ENCODE measurements at regions not wholly inside any gene's neighbourhood (a gene's known extent, or its start where the extent isn't known, plus 50 kb on each side); places are given as distances from the start of the nearest gene placed in this dataset.

- DNase-seq, result no peak
Measured at GRCh38 chr2:21543630-21544029, 419.9 kb downstream of the TDRD15 start.

GRCh38 chr2:21544392-21544791 lies 420.6 kb downstream of the TDRD15 start:
- no peak for DNase-seq

- no peak for DNase-seq
Measured at GRCh38 chr2:21552981-21553380, 429.2 kb downstream of the TDRD15 start.

- DNase-seq, result no peak
Measured at GRCh38 chr2:21559351-21559750, 435.6 kb downstream of the TDRD15 start.

GRCh38 chr2:21561965-21562364 lies 438.2 kb downstream of the TDRD15 start:
- DNase-seq, result no peak

GRCh38 chr2:21567395-21567794 lies 443.6 kb downstream of the TDRD15 start:
- DNase-seq, result no peak

- no peak for DNase-seq
Measured at GRCh38 chr2:21571686-21572085, 447.9 kb downstream of the TDRD15 start.

GRCh38 chr2:21580391-21580790 lies 456.6 kb downstream of the TDRD15 start:
- DNase-seq, result no peak

GRCh38 chr2:21585881-21586280 lies 462.1 kb downstream of the TDRD15 start:
- no peak for DNase-seq

GRCh38 chr2:21590026-21590690 lies 466.4 kb downstream of the TDRD15 start:
- DNase-seq, result no peak

GRCh38 chr2:21591926-21592325 lies 468.2 kb downstream of the TDRD15 start:
- DNase-seq, result no peak

GRCh38 chr2:21599417-21599816 lies 475.6 kb downstream of the TDRD15 start:
- DNase-seq, result no peak

GRCh38 chr2:21602789-21603188 lies 479.0 kb downstream of the TDRD15 start:
- DNase-seq, result no peak

GRCh38 chr2:21607572-21607971 lies 483.8 kb downstream of the TDRD15 start:
- DNase-seq, result no peak

- no peak for DNase-seq
Measured at GRCh38 chr2:21610304-21610703, 486.5 kb downstream of the TDRD15 start.

- no peak for DNase-seq
Measured at GRCh38 chr2:21617885-21618434, 494.2 kb downstream of the TDRD15 start.

- DNase-seq, result no peak
Measured at GRCh38 chr2:21620771-21621170, 497.0 kb downstream of the TDRD15 start.

- DNase-seq, result no peak
Measured at GRCh38 chr2:21627938-21628337, 504.2 kb downstream of the TDRD15 start.

GRCh38 chr2:21633015-21633414 lies 509.2 kb downstream of the TDRD15 start:
- DNase-seq, result no peak

GRCh38 chr2:21633466-21633865 lies 509.7 kb downstream of the TDRD15 start:
- DNase-seq, result no peak

GRCh38 chr2:21633911-21634310 lies 510.1 kb downstream of the TDRD15 start:
- DNase-seq, result no peak

- DNase-seq, result no peak
Measured at GRCh38 chr2:21640046-21640445, 516.3 kb downstream of the TDRD15 start.

- no peak for DNase-seq
Measured at GRCh38 chr2:21642647-21643046, 518.9 kb downstream of the TDRD15 start.

GRCh38 chr2:21643180-21643579 lies 519.4 kb downstream of the TDRD15 start:
- DNase-seq, result no peak

GRCh38 chr2:21644266-21644665 lies 520.5 kb downstream of the TDRD15 start:
- DNase-seq, result no peak
